CD4-positive, alpha-beta T cell treated with Interleukin-12 subunit alpha and Interleukin-12 subunit beta, for 1 hour (primary cell): ENCODE measurements at regions not wholly inside any gene's neighbourhood (a gene's known extent, or its start where the extent isn't known, plus 50 kb on each side); places are given as distances from the start of the nearest gene placed in this dataset.

Source experiments
- DNase-seq: peaks from one replicate; pipeline ENCODE4 v3.0.0-alpha.2; 2020

GRCh38 chr12:27382924-27383323, 50.3 kb downstream of the BMAL2 start:
- DNase-seq: no peak

GRCh38 chr12:27383429-27384260, 51.0 kb downstream of the BMAL2 start:
- peak; percentile 58 for DNase-seq

DNA sequence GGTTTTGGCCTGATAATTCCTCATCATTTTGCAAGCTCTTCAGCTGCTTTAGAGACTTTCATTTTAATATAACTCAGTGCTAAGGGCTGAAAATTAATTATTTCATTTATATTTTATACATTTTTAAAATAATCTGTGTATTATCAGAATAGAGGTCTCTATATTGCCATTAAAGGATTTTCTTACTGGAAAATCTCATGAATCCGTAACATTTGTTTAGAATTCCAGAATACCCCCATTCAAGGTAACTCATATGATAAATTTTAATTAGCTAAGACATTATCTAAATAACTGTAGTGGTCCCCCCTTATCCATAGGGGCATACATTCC, 51.6 kb downstream of the BMAL2 start:
- no peak for DNase-seq

DNA sequence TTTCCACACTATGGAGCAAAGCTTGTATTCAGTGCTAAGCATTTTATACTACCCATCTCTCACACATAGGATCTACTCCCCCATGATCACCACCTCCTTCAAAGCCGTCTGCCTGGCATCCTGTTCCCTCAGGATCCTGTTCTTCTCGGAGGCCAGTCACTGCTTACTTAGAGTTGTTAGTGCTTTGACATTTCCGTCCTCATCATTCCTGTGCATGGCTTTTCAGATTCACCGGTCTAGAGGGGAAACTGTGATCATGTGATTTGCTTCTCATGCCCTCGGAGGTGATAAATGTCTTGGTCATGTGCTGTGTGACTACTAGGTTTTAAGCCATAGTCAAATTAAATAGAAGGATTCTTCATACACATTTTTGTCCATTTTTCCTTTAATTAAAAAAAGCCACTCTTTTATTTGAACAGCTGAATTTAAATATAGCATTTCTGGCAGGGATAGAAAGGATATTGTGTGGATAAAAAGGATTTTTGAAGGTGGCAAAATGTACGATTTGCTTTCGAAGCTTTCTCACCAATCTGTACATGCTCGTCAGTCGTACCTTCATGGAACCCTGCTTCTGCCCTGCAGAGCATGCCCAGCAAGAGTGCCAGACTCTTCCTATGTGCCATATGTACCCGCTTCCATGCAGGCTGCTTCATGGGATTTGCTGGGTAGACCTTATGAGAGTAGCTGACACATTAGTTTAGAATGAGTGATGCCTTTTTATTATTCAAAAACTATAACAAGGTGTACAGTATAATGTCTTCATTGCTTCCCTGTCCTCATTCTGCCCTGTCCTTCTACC, 53.3 kb downstream of the BMAL2 start:
- DNase-seq: no peak

DNA sequence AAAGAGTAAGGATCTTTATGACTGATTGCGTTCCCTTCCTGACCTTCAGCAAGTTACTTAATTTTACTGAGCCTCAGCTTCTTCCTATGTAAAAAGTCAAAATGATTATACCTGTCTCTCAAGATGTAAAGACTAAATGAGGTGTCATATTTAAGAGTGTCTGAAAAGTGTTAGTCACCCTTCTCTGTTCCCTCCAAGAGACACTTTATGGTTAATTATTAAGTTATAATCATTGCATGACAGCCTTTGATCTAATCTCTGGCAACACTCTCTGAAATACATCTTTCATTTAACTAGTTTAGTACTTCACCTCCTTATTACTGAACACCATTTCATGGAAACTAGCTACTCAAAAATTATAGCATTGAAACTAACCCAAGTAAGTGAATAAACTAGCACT, 54.8 kb downstream of the BMAL2 start:
- DNase-seq: no peak

GRCh38 chr12:27388650-27389049, 56.0 kb downstream of the BMAL2 start:
- DNase-seq: no peak

- no peak for DNase-seq
Observed at GRCh38 chr12:27394676-27395075, 51.9 kb upstream of the SMCO2 start.

DNA sequence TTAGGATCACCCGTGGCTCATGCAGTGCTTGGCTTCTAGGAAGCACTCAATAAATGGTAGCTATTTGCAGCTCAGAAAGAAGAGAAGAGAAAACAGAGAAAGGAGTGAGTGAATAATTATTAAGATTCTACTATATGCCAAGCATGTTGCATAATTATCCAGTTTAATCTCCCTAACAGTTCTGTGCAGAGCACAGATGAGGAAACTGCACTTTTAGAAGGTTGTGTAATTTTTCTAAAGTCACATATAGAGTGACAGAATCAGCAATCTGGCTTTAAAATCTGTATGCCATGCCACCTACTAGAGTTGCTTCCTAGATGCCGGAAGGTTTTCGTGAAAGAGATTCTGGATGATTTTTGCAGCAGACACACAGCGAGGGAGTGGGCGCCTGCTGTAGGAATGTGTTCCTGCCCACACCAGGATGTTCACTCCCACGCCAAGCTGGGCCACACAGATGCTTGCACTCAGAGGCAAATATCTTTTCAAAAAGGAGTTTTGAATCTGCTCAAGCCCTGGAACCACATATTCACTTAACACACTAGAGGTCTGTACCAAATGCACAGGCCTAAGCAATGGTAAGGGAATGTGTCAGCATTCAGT, 50.2 kb upstream of the SMCO2 start:
- DNase-seq: no peak
